SKM-1 treated with dmso at 0.1 percent for 144 hours (cell line): ENCODE measurements at regions not wholly inside any gene's neighbourhood (a gene's known extent, or its start where the extent isn't known, plus 50 kb on each side); places are given as distances from the start of the nearest gene placed in this dataset.
A peak's percentile ranks its signal among the peaks of the same experiment; 100 is the strongest.
"Not testable (repeated sequence)": the region's sequence is repeated elsewhere in the genome, so short reads cannot be mapped to it uniquely, and the experiment has no call there.

Experiments used
- DNase-seq: peaks from one replicate; lab custom pipeline; 2025; ENCODE audit not compliant: unreplicated experiment; lab: John Stamatoyannopoulos, UW

- no peak for DNase-seq
Observed at GRCh38 chr1:157270705-157271274, 132.6 kb upstream of the ETV3 start.

- peak; percentile 28 for DNase-seq
Observed at GRCh38 chr1:157269656-157270375, 131.6 kb upstream of the ETV3 start.

- no peak for DNase-seq
Observed at GRCh38 chr1:157262891-157263290, 124.7 kb upstream of the ETV3 start.

- no peak for DNase-seq
Observed at GRCh38 chr1:157262422-157262821, 124.2 kb upstream of the ETV3 start.

GRCh38 chr1:157255891-157256290 is 117.7 kb upstream of the ETV3 start:
- DNase-seq = not testable (repeated sequence)

GRCh38 chr1:157254183-157254582 is 116.0 kb upstream of the ETV3 start:
- DNase-seq = not testable (repeated sequence)

GRCh38 chr1:157252473-157252872 is 114.3 kb upstream of the ETV3 start:
- DNase-seq = no peak

- no peak for DNase-seq
Observed at GRCh38 chr1:157249739-157250138, 111.5 kb upstream of the ETV3 start.

- no peak for DNase-seq
Observed at GRCh38 chr1:157249326-157249725, 111.1 kb upstream of the ETV3 start.

GRCh38 chr1:157247764-157248049 is 109.5 kb upstream of the ETV3 start:
- DNase-seq = not testable (repeated sequence)

- DNase-seq = no peak
Observed at GRCh38 chr1:157247005-157247763, 109.0 kb upstream of the ETV3 start.

- no peak for DNase-seq
Observed at GRCh38 chr1:157245823-157246222, 107.6 kb upstream of the ETV3 start.

- no peak for DNase-seq
Observed at GRCh38 chr1:157241185-157241538, 103.0 kb upstream of the ETV3 start.

- no peak for DNase-seq
Observed at GRCh38 chr1:157240495-157241184, 102.4 kb upstream of the ETV3 start.

- no peak for DNase-seq
Observed at GRCh38 chr1:157239936-157240335, 101.7 kb upstream of the ETV3 start.

GRCh38 chr1:157238585-157238984 is 100.4 kb upstream of the ETV3 start:
- DNase-seq = no peak

GRCh38 chr1:157237981-157238380 is 99.8 kb upstream of the ETV3 start:
- no peak for DNase-seq

GRCh38 chr1:157237522-157237921 is 99.3 kb upstream of the ETV3 start:
- DNase-seq = no peak

GRCh38 chr1:157236072-157236471 is 97.9 kb upstream of the ETV3 start:
- no peak for DNase-seq

- DNase-seq = no peak
Observed at GRCh38 chr1:157235307-157235706, 97.1 kb upstream of the ETV3 start.

GRCh38 chr1:157234705-157235273 is 96.6 kb upstream of the ETV3 start:
- DNase-seq = no peak

- DNase-seq = no peak
Observed at GRCh38 chr1:157233131-157233530, 94.9 kb upstream of the ETV3 start.
